ENCODE measurements at regions not wholly inside any gene's neighbourhood (a gene's known extent, or its start where the extent isn't known, plus 50 kb on each side); places are given as distances from the start of the nearest gene placed in this dataset.
A peak's percentile ranks its signal among the peaks of the same experiment; 100 is the strongest.
"Not testable (repeated sequence)": the region's sequence is repeated elsewhere in the genome, so short reads cannot be mapped to it uniquely, and the experiment has no call there.

DNA sequence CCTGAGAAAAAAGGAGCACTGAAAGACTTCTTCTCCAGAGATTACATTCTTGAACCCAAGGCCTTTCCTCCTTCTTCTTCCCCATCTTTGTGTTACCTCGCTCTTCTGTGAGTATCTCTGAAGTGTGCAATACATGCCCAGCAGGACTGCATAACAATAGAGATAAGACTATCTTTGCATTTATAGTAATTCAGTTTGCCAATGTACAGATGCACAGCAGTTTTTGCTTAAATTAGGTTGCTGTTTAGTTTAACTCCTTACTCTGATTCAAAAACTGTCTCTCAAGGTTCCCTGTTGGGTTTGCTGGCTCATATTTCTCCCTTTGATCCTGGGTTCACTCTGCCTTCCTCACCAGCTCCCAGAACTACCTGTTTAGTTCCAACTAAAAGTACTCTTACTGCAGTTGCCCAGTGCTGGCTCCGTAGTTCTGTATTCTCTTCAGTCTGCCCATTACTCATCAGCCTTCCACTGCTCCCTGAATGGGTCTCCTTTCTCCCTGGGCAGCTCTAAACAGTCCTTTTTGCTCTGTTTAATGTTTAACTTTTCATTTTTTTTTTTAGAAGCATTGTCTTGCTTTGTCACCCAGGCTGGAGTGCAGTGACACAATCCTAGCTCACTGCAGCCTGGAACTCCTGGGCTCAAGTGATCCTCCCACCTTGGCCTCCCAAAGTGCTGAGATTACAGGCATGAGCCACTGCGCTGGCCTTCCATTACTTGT, 180.6 kb upstream of the CAND1 start:
- no peak for DNase-seq

DNA sequence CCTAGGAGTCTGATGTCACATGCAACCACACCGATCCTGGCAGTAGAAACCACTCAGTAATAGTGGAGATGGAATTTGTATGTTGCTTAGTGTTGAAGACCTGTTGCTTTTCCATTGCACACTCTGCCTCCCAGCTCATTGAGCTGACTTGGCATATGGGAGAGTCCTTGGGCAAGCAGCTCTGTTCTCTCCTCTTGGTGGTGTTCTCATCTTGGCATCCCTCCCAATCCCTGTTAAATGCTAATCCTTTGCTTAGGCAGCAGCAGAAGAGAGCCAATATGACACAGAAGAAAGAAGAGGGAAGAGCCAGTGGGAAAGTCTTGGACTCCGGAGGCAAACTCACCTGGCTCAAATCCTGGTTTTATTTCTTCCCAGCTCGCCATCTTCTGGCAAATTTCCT, 178.0 kb upstream of the CAND1 start:
- DNase-seq, result no peak

DNA sequence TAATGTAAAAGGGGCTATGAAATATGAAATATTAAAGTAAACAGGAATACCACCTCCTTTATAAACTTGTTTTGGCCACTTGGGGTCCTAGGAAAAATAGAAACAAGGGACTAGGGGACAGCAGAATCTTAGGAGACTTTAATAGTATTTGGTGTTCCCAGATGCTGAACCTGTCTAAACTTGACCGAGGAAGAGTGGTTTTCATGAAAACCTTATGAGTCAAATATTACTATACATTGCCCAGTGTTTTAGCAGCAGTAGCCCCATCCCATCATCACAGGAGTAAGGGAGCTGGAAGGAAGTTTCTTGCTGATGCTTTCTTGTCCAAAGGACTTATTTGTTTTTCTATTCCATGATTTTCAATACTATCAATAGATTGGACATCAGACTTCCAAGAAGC, 177.5 kb upstream of the CAND1 start:
- no peak for DNase-seq

DNA sequence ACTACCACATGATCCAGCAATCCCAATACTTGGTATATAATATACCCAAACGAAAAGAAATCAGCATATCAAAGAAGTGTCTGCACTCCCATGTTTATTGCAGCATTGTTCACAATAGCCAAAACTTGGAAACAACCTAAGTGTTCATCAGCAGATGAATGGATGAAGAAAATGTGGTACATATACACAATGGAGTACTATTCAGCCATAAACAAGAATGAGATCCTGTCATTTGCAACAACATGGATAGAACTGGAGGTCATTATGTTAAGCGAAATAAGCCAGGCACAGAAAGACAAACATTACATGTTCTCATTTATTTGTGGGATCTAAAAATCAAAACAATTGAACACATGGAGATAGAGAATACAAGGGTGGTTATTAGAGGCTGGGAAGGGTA, 176.2 kb upstream of the CAND1 start:
- not testable (repeated sequence) for DNase-seq

DNA sequence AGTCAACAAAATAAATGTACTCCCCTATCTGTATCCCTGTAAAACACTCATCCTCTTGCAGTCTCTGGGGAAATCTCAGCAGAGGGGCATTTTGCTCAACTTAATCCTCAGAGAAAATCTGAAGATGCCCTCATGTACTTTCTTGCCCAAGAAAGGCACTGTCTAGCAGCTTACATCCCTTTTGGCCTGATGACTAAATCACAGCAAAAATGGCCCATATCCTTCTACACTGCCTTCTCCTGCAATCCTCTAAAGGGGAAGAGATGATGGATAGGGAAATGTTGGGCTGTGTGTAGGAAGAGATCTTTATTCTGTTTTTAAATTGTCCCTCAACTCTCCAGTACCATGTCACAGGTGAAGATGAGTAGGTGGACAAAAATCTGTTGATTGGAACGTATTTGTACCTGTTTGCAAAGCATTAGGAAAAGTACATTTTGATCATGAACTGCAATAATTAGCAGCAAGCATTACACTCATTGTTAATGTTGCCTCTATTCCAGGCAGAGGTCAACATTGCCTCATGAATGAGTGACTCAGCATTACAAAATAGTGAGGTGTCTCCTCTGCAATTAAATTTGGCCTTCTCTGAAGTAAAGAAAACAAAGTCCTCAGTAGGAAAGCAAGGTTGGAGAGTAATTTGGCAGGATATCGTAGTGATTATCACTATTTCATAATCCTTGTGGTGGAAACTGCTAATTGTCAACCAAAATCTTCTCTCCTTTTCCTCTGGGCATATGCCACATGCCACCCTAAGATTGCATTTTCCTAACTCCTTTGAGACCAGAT, 172.4 kb upstream of the CAND1 start:
- DNase-seq, result no peak

DNA sequence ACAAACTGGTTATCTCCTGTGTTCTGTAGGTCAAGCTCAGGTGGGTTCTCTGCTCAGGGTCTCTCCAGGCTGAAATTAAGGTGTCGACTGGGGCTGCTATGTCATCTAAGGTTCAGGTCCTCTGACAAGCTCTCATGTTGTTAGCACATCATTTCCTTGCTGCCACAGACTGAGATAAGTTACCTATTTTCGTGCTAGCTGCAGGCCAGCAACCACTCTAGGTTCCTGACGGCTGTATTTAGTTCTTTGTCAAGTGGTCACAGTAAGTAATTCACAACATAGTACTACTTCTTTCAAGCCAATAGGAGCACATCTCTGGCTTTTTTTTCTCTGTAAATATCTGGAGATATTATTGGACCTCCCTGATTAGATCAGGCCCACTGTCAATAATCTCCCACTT, 169.3 kb upstream of the CAND1 start:
- no peak for DNase-seq

DNA sequence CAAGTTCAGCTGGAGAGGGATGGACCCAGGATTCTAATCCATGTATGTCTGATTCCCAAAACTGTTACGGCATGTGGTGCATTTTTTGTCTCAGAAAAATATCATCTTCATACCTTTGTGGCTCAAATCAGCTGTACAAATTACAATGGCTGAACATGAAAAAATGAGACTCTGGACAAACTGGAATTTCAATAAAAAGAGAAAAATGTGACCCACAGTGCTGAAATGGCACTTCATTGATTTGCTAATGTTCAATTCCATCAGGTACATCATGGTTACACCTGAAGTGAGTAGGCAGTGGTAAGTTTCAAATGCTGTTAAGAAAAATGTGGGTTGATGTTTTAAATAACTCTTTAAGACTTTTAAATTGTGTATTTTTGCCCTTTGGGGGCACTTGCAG, 165.6 kb upstream of the CAND1 start:
- no peak for DNase-seq

DNA sequence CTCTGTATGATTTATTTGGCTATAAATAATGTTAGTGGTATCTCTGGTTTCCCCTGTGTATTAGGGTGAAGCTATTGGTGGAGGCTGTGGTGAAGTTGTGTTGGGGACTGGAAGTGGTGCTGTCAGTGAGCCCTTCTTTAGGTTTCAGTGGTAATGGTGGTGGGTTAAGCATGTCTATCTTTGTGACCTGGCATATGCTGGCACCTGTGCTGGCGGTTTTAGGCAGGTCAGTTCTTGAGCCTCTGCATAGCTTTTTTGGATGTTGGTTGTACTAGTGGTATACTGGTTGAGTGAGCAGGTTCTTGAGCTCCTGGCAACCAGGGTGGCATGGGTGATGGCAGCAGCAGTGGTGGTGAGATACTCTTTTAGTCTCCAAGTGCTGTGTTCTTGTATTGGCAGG, 161.9 kb upstream of the CAND1 start:
- DNase-seq, result no peak

DNA sequence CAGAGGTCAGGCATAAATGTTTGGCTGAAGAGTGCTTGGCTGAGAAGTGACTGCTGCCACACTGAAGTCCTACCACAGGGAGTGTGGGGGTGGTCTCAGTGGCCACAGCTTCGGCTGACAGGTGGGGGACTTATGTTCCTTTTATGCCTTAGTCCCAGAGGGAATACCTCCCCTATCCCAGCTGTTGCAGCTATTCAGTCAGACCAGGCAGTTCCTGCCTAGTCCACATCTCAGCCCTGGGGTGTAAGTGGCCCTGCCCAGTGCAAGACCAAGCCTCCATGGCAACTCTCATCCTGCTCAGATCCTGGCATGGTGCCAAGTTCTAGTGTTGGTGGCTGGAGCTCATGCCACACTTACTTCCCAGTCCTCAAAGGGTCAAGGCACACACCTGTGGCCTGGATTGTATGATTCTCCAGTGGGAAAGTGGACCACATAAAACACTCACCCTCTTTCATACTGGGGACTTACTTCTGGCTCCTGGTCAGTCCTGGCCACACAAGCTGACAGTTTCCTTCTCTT, 161.3 kb upstream of the CAND1 start:
- DNase-seq, result no peak

DNA sequence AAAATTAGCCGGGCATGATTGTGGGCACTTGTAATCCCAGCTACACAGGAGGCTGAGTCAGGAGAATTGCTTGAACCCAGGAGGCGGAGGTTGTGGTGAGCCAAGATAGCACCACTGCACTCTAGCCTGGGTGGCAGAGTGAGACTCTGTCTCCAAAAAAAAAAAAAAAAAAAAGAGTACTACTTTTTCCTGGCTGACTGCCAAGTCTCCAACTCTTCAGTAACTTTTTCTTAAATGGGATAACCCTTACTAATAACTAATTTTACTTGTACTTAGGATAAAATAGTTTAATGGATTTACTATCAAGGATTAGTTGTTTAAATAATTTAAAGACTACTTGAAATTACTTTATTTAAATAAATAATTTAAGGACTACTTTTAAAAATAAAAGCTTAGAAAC, 158.8 kb upstream of the CAND1 start:
- not testable (repeated sequence) for DNase-seq

DNA sequence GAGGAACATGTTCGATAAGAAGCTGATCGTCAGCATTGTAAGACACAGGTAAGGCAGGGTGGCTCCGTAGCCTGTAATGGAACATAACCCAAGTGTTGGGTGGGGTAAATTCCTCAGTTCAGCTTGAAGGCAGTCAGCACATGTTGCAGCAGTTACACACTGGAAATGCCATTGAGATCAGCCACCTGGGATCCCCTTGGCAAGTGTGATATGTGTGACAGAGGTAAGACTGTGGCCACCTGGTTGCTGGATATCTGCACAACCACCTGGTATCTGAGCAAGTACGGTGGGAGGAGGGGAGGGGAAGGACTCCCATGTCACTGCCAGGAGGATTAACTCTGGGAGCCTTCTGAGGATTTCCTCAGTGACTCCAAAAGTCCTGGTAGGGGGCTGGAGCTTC, 158.0 kb upstream of the CAND1 start:
- peak; percentile 47 for DNase-seq

DNA sequence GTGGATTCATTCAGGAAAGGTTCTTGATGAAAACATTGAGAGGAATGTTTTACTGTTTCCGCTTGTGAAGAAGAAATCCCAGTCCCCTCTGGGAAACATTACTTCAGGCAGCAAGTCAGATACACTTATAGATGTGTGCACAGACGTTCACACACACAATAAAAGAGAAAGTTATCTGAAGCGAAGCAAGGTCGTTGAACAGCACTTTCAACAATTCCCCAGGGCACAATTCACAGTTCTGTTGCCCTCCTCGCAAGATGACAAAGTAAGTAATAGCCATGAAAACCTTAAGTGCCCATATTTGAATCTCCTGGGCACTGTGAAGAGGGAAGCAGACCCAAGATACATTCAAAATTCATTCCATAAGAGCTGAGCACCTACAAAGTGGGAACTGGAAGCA, 156.6 kb upstream of the CAND1 start:
- peak; percentile 74 for DNase-seq

DNA sequence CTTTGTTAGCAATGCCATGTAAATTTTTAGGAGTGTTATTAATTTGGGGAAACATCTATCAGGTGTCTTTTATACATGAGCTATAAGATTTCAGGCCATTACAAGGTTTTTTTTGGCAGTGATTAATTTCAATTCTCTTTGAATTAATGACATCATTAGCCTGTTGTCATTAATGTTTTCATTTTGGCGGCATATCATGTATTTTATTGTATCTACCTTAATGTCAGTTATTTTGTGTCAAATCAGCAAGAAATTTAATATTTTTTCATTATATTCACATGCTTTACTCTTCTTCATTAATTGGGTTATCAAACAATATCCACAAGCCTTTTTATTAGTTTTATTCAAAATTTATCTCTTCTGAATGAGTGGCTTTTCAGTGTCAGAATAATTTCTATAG, 153.0 kb upstream of the CAND1 start:
- no peak for DNase-seq

DNA sequence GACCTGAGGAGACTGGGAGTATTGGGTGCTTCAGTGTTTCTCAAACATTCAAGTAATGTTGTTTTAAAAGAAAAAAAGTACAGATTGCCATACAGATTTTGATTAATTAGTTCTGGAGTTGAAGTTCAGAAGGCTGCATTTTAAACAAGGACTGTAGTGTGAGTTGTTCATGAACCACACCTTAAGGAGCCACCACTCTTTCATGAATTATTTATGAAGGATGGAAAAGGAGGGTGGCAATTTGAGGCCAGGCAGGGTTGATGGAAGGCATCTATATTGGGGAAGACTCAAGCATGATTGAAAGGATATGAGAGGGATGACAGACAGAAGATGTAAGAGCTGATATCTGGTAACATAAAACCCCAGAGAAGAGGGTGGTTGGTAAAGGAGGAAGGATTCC, 146.6 kb upstream of the CAND1 start:
- no peak for DNase-seq

DNA sequence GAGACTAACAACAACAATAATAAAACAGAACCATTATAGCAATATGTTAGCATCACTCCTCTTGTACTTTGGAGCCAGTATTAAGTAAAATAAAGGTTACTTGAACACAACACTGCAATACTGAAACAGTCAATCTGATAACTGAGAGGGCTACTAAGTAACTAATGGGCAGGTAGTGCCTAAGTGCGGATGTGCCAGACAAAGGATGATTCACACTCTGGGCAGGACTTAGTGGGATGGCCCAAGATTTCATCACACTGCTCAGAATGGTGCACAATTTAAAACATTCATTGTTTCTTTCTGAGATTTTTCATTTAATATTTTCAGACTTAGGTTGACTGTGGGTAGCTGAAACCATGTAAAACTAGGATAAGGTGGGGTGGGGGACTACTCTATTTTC, 131.9 kb upstream of the CAND1 start:
- no peak for DNase-seq

DNA sequence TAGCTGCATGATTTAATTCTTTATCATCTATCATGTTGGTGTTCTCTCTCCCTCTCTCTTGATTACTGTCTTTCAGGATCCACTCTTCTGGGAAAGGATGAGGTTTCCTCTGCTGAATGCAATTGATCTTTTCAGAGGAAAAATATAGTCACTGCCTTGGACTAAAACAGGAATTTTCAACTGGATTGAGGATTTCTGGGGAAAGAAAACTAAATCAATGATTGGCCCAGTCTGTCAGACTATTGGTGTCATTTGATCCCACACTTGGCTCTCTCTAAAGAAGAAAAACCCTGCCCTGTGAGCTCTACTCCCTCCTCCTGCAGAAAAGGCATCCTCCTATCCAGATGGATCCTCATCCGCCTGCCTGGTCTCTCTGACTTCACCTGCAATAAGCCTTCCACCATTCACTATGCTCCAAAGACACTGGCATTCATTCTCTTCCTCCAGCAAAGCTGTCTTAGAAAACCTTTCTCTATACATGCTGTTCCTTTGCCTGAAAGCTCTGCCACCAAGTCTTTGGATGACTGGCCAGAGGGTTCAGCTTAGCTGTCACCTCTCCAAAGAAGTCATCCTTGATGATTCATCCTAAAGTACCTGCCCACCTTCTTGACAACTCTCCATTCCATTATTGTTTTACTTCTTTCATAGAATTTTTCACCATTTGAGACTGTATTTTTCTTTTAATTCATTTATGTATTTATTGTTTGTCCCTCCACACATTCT, 127.7 kb upstream of the CAND1 start:
- peak; percentile 74 for DNase-seq

DNA sequence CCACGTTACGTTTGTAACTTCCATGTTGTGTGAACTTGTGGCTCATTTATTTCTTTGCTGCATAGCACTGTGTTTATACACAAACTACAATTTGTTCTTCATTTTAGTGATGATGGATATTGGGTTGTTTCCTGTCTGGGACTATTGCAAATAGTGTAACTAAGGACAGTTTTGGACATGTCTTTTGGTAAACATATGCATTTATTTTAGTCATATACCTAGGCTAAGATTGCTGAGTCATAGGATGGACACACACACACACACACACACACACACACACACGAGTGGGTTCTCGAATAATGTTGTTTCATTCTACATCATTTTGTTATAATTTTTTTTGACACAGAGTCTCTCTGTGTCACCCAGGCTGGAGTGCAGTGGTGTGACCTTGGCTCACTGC, 123.5 kb upstream of the CAND1 start:
- DNase-seq, result no peak

DNA sequence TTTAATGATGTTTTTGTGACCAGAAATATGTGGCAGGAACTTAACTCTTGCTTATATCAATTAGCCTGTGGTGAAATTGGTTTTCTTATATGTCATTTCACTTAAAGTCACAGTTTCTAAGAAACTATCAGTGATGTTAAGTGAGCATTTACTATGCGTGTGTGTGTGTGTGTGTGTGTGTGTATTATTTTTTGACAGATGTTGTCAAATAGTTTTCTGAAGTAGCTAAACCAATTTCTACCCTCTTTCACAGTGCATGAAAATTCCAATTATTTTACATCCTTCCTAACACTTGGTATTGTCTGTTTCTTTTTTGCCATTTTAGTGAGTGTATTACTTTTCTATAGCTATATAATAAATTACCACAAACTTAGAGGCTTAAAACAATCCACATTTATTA, 122.1 kb upstream of the CAND1 start:
- DNase-seq, result no peak

DNA sequence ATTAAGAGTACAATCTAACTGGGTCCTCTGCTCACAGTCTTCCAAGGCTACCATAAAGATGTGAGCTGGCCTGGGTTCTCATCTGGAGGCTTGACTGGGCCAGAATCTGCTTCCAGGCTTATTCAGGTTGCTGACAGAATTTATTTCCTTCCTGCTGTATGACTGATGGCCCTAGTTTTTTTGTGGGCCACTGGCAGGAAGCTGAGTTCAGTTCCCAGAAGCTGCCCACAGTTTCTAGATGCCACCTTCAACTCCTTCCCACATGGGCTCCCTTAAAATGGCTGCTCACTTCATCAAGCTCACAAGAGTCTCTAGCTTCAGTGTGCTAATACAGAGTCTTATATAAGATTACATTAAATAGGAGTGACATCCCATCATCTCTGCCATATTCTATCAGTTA, 121.7 kb upstream of the CAND1 start:
- DNase-seq, result no peak

DNA sequence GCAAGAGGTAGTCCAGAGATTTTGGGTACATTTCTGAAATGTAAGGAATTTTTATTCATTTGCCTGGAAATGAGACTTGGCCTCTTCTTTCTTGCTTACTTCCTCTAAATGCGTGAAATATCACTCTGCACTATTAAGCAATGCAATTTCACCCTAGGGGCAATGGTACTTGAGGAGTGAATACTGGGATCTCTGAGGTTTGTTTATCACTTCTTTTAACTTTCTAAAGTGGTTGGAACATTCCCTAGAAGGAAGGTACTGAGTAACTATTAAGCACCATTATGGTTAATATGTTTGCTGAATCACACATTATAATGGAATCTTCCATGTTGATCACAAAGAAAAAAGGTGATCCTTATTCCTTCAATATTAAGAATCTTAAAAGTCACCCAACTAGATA, 120.9 kb upstream of the CAND1 start:
- no peak for DNase-seq

DNA sequence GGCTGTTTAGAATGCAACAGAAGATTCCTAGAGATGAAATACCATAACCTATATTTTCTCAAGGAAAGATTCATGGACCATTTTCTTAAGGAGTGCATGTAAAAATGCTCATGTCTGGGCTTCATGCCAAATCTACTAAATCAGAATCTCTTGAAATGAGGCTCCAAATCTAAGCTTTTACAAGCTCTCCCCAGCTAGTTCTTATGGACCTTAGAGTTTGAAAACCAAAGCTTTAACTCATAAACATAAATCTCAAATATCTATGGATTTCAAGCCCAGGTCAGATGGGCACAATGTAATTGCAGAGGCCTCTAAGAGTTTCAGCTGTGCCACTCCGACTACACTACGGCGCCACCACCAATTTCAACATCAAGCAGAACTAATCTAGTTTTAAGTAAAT, 117.3 kb upstream of the CAND1 start:
- no peak for DNase-seq

DNA sequence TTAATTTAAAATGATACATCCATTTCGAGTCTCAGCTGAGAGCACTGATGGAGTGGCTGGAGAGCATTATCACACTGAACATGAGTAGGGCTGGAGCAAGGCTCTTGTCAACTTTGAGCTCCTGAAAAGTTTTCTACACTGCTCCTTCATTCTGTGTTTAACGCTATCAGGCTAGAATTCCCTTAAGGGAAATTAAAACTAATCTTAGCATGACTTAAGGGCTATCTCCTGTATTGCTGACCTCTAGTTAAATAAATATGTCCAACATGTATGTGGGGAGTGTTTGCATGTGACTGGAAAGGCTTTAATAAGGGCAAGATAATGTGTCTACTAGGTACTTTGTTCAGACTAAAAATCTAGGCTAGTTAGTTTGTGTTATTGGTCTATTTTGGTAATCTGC, 116.7 kb upstream of the CAND1 start:
- no peak for DNase-seq

DNA sequence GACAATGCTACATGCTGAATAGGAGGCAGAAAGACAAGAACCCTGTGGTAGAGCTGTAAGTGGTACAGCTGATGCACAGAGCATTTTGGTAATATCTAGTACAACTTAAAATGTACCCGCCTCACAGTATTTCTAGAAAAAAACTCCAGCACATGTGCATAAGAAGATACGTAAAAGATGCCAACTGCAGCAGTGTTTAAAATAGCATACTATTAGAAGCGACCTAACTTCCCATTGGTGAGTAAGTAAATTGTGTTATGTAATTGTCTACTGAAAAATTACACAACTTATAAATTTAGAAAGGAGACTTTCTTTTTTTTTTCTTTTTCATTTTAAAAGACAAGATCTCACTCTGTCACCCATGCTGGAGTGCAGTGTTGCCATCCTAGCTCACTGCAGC, 114.3 kb upstream of the CAND1 start:
- no peak for DNase-seq

DNA sequence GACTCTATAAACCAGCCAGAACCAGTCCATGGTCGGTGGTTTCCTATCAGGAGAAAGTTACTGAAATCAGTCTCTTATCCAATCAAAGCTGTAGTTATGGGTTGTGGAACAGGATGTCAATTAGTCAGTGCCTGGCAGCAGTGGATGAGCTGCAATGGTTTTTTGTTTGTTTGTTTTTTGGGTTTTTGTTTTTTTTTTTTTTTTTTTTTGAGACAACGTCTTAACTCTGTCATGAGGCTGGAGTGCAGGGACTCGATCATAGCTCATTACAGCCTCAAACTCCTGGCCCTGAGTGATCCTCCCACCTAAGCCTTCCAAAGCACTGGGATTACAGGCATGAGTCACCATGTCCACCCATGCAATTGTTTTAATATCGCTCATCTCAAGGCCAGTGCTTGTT, 113.3 kb upstream of the CAND1 start:
- no peak for DNase-seq

Data from NCI-H2171 treated with DMSO at 0.1 percent for 48 hours (cell line).